AG04450 (cell line): ENCODE measurements at regions not wholly inside any gene's neighbourhood (a gene's known extent, or its start where the extent isn't known, plus 50 kb on each side); places are given as distances from the start of the nearest gene placed in this dataset.
"Not testable (repeated sequence)": the region's sequence is repeated elsewhere in the genome, so short reads cannot be mapped to it uniquely, and the experiment has no call there.

Experiments used
- CTCF ChIA-PET: fragments of 300-600, 350-600 bp; formaldehyde crosslinking; extraction: SDS; loops from one replicate; lab custom pipeline; 2022; ENCODE audit warnings: antibody characterized with exemption, inconsistent platforms; lab: Charles Lee
- POLR2A ChIA-PET: fragments of 350-600 bp; formaldehyde crosslinking; extraction: SDS; loops from one replicate; lab custom pipeline; 2021; ENCODE audit warnings: antibody characterized with exemption, inconsistent platforms; lab: Yijun Ruan, JAX
- DNase-seq: peaks from one replicate; pipeline ENCODE4 v3.0.0-alpha.2; 2011; ENCODE audit warnings: low read depth, low spot score
- H3K27ac ChIP-seq: one replicate; pipeline ENCODE4 v1.5.1; 2012; ENCODE audit warnings: low read depth, low read length, control low read depth
- H3K27me3 ChIP-seq: one replicate; pipeline ENCODE4 v1.6.0; 2012; ENCODE audit warnings: low read length; ENCODE audit not compliant: control insufficient read depth, insufficient read depth
- H3K4me3 ChIP-seq: 2 replicates; pipeline ENCODE4 v1.5.1; 2011; ENCODE audit warnings: mild to moderate bottlenecking, low read depth, low read length, control low read depth
- H3K9me3 ChIP-seq: 2 replicates; pipeline ENCODE4 v1.5.1; 2012; ENCODE audit warnings: low read length; ENCODE audit not compliant: control insufficient read depth, insufficient read depth
- CTCF ChIP-seq: IDR thresholded peaks from 2 replicates; pipeline ENCODE4 v1.5.1; 2011; ENCODE audit warnings: low read depth, low read length, control low read depth, inconsistent platforms

- CTCF ChIA-PET, result no interaction called here
- no peak for DNase-seq
- TF ChIP-seq CTCF, result no peak
- no peak overlapping the region for H3K4me3 ChIP-seq
- no peaks in the 10 kb centered on the region for H3K27me3 ChIP-seq
- POLR2A ChIA-PET, result no interaction called here
- no peak overlapping the region for H3K27ac ChIP-seq
- peaks cover 8% of the 10 kb centered on the region for H3K9me3 ChIP-seq
Observed at GRCh38 chr6:86756640-86757229, 180.6 kb upstream of the HTR1E start.

GRCh38 chr6:86744048-86744447 is 193.3 kb upstream of the HTR1E start:
- DNase-seq, result no peak
- peaks cover 15% of the 10 kb centered on the region; the same call in 1 of the 2 replicates for H3K9me3 ChIP-seq
- no peaks in the 10 kb centered on the region for H3K27me3 ChIP-seq
- ChIA-PET CTCF (no interaction called here), POLR2A (no interaction called here)
- no peak overlapping the region for H3K27ac ChIP-seq
- no peak overlapping the region for H3K4me3 ChIP-seq
- TF ChIP-seq CTCF, result no peak

- H3K4me3 ChIP-seq, result no peak overlapping the region
- H3K9me3 ChIP-seq, result peaks cover 9% of the 10 kb centered on the region; the same call in 1 of the 2 replicates
- CTCF ChIA-PET, result no interaction called here
- no peak overlapping the region for H3K27ac ChIP-seq
- H3K27me3 ChIP-seq, result no peaks in the 10 kb centered on the region
- POLR2A ChIA-PET, result no interaction called here
- no peak for TF ChIP-seq CTCF
- DNase-seq, result no peak
Observed at GRCh38 chr6:86738078-86738477, 199.2 kb upstream of the HTR1E start.

GRCh38 chr6:86731631-86732030 is 205.7 kb upstream of the HTR1E start:
- CTCF ChIA-PET, DNase-seq, H3K4me3 ChIP-seq, H3K27ac ChIP-seq, H3K9me3 ChIP-seq, H3K27me3 ChIP-seq, POLR2A ChIA-PET: not testable (repeated sequence)

- H3K4me3 ChIP-seq, H3K9me3 ChIP-seq, POLR2A ChIA-PET, H3K27me3 ChIP-seq, CTCF ChIA-PET, H3K27ac ChIP-seq, DNase-seq: not testable (repeated sequence)
Observed at GRCh38 chr6:86730772-86731171, 206.6 kb upstream of the HTR1E start.

GRCh38 chr6:86730216-86730615 is 207.1 kb upstream of the HTR1E start:
- Histone ChIP-seq H3K27ac (no peak overlapping the region), H3K4me3 (no peak overlapping the region), H3K9me3 (peaks cover 12% of the 10 kb centered on the region; the same call in 1 of the 2 replicates), H3K27me3 (no peaks in the 10 kb centered on the region)
- DNase-seq, result no peak
- no peak for TF ChIP-seq CTCF
- POLR2A ChIA-PET, result no interaction called here
- CTCF ChIA-PET, result no interaction called here
